ENCODE measurements at regions not wholly inside any gene's neighbourhood (a gene's known extent, or its start where the extent isn't known, plus 50 kb on each side); places are given as distances from the start of the nearest gene placed in this dataset.

DNA sequence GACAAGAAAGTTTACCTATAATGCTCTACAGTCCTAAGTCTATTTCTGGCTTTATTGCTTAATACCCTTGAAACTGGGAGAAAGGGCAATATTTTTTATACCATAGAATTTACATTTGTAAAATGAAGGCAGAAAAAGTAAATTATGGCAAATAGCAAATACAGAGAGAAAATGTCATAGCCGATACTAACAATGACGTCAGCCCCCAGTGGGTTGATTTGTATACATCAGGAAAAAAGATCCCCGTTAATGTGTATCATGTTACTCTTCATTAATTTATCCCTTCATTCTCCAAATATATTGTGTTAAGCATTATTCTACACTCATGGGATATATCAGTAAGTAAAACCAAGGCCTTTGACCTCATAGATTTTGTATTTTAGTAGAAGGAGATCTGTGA, 445.1 kb upstream of the SYT1 start:
- no peak for TF ChIP-seq POLR2AphosphoS5 (IDR thresholded peaks at IDR 0.05; ENCODE audit: low read depth, low read length)
- TF ChIP-seq TAF1 (IDR thresholded peaks at IDR 0.05; ENCODE audit: low read depth, low read length), result no peak
- TF ChIP-seq POLR2A (IDR thresholded peaks at IDR 0.05; ENCODE audit: low read depth, low read length), result no peak
- TF ChIP-seq SPI1 (IDR thresholded peaks at IDR 0.05; ENCODE audit: low read depth, low read length), result no peak
- no peak for TF ChIP-seq POU2F2 (IDR thresholded peaks at IDR 0.05; ENCODE audit: low read depth, low read length)
- FAIRE-seq (no peak), DNase-seq (ENCODE audit: insufficient read length, low spot score) (no peak)

DNA sequence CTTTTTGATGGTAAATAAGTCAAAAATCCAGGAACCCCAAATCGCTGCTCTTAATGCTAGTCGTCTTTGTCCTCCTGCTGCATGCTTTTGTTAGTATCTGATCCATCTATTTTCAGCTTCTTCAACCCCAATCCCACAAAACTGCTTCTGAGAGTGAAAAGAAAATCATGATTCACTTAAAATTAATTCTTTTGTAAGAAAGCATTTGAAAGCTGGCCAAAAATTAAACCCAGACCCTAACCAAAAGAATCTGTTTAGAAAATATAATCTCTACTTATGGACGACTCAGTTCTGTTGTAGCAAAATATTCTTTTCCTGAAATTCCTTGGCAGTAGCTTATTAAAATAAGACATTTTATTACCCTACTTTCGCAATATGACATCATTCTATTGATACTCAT, 443.6 kb upstream of the SYT1 start:
- no peak for TF ChIP-seq PAX5 (IDR thresholded peaks at IDR 0.05; ENCODE audit: insufficient read depth, low read length, severe bottlenecking)
- no peak for TF ChIP-seq SPI1 (IDR thresholded peaks at IDR 0.05; ENCODE audit: low read depth, low read length)
- DNase-seq (ENCODE audit: insufficient read length, low spot score) (no peak), FAIRE-seq (no peak)

- FAIRE-seq, result no peak
- TF ChIP-seq POLR2A (IDR thresholded peaks at IDR 0.05; ENCODE audit: low read depth, low read length) (no peak), SPI1 (IDR thresholded peaks at IDR 0.05; ENCODE audit: low read depth, low read length) (no peak), POU2F2 (IDR thresholded peaks at IDR 0.05; ENCODE audit: low read depth, low read length) (no peak), POLR2AphosphoS5 (IDR thresholded peaks at IDR 0.05; ENCODE audit: low read depth, low read length) (no peak), TAF1 (IDR thresholded peaks at IDR 0.05; ENCODE audit: low read depth, low read length) (no peak), PAX5 (IDR thresholded peaks at IDR 0.05; ENCODE audit: insufficient read depth, low read length, severe bottlenecking) (no peak)
- DNase-seq (ENCODE audit: insufficient read length, low spot score), result no peak
Observed at GRCh38 chr12:78430551-78430950, 434.0 kb upstream of the SYT1 start.

GRCh38 chr12:78431931-78432330, 432.6 kb upstream of the SYT1 start:
- DNase-seq (ENCODE audit: insufficient read length, low spot score), result no peak
- TF ChIP-seq POU2F2 (IDR thresholded peaks at IDR 0.05; ENCODE audit: low read depth, low read length) (no peak), POLR2A (IDR thresholded peaks at IDR 0.05; ENCODE audit: low read depth, low read length) (no peak), POLR2AphosphoS5 (IDR thresholded peaks at IDR 0.05; ENCODE audit: low read depth, low read length) (no peak), SPI1 (IDR thresholded peaks at IDR 0.05; ENCODE audit: low read depth, low read length) (no peak), TAF1 (IDR thresholded peaks at IDR 0.05; ENCODE audit: low read depth, low read length) (no peak), PAX5 (IDR thresholded peaks at IDR 0.05; ENCODE audit: insufficient read depth, low read length, severe bottlenecking) (no peak)
- FAIRE-seq, result no peak

- DNase-seq (ENCODE audit: insufficient read length, low spot score) (no peak), FAIRE-seq (no peak)
Observed at GRCh38 chr12:78439666-78440065, 424.9 kb upstream of the SYT1 start.

GRCh38 chr12:78441737-78442453, 422.7 kb upstream of the SYT1 start:
- no peak for TF ChIP-seq POLR2A (IDR thresholded peaks at IDR 0.05; ENCODE audit: low read depth, low read length)
- TF ChIP-seq POLR2AphosphoS5 (IDR thresholded peaks at IDR 0.05; ENCODE audit: low read depth, low read length), result no peak
- no peak for TF ChIP-seq PAX5 (IDR thresholded peaks at IDR 0.05; ENCODE audit: insufficient read depth, low read length, severe bottlenecking)
- TF ChIP-seq TAF1 (IDR thresholded peaks at IDR 0.05; ENCODE audit: low read depth, low read length), result no peak
- no peak for TF ChIP-seq POU2F2 (IDR thresholded peaks at IDR 0.05; ENCODE audit: low read depth, low read length)
- TF ChIP-seq SPI1 (IDR thresholded peaks at IDR 0.05; ENCODE audit: low read depth, low read length), result no peak
- no peak for FAIRE-seq
- DNase-seq (ENCODE audit: insufficient read length, low spot score), result no peak

More at GRCh38 chr12:78439666-78440065, 424.9 kb upstream of the SYT1 start:
- TF ChIP-seq SPI1 (IDR thresholded peaks at IDR 0.05; ENCODE audit: low read depth, low read length), result no peak
- TF ChIP-seq POLR2A (IDR thresholded peaks at IDR 0.05; ENCODE audit: low read depth, low read length), result no peak
- no peak for TF ChIP-seq POU2F2 (IDR thresholded peaks at IDR 0.05; ENCODE audit: low read depth, low read length)

- FAIRE-seq, result no peak
- TF ChIP-seq POLR2AphosphoS5 (IDR thresholded peaks at IDR 0.05; ENCODE audit: low read depth, low read length), result no peak
- TF ChIP-seq TAF1 (IDR thresholded peaks at IDR 0.05; ENCODE audit: low read depth, low read length), result no peak
- TF ChIP-seq POLR2A (IDR thresholded peaks at IDR 0.05; ENCODE audit: low read depth, low read length), result no peak
- no peak for TF ChIP-seq PAX5 (IDR thresholded peaks at IDR 0.05; ENCODE audit: insufficient read depth, low read length, severe bottlenecking)
- no peak for TF ChIP-seq SPI1 (IDR thresholded peaks at IDR 0.05; ENCODE audit: low read depth, low read length)
- no peak for TF ChIP-seq POU2F2 (IDR thresholded peaks at IDR 0.05; ENCODE audit: low read depth, low read length)
Observed at GRCh38 chr12:78442454-78442801, 422.1 kb upstream of the SYT1 start.

GRCh38 chr12:78446555-78446954, 418.0 kb upstream of the SYT1 start:
- no peak for FAIRE-seq
- TF ChIP-seq PAX5 (IDR thresholded peaks at IDR 0.05; ENCODE audit: insufficient read depth, low read length, severe bottlenecking) (no peak), POU2F2 (IDR thresholded peaks at IDR 0.05; ENCODE audit: low read depth, low read length) (no peak), TAF1 (IDR thresholded peaks at IDR 0.05; ENCODE audit: low read depth, low read length) (no peak), POLR2A (IDR thresholded peaks at IDR 0.05; ENCODE audit: low read depth, low read length) (no peak), SPI1 (IDR thresholded peaks at IDR 0.05; ENCODE audit: low read depth, low read length) (no peak), POLR2AphosphoS5 (IDR thresholded peaks at IDR 0.05; ENCODE audit: low read depth, low read length) (no peak)
- no peak for DNase-seq (ENCODE audit: insufficient read length, low spot score)

More at GRCh38 chr12:78442454-78442801, 422.1 kb upstream of the SYT1 start:
- DNase-seq (ENCODE audit: insufficient read length, low spot score), result no peak

- FAIRE-seq (no peak), DNase-seq (ENCODE audit: insufficient read length, low spot score) (no peak)
- TF ChIP-seq SPI1 (IDR thresholded peaks at IDR 0.05; ENCODE audit: low read depth, low read length), result no peak
- TF ChIP-seq POLR2AphosphoS5 (IDR thresholded peaks at IDR 0.05; ENCODE audit: low read depth, low read length), result no peak
- TF ChIP-seq PAX5 (IDR thresholded peaks at IDR 0.05; ENCODE audit: insufficient read depth, low read length, severe bottlenecking), result no peak
- TF ChIP-seq POU2F2 (IDR thresholded peaks at IDR 0.05; ENCODE audit: low read depth, low read length), result no peak
- TF ChIP-seq TAF1 (IDR thresholded peaks at IDR 0.05; ENCODE audit: low read depth, low read length), result no peak
- TF ChIP-seq POLR2A (IDR thresholded peaks at IDR 0.05; ENCODE audit: low read depth, low read length), result no peak
Observed at GRCh38 chr12:78447373-78447772, 417.2 kb upstream of the SYT1 start.

- no peak for FAIRE-seq
- no peak for TF ChIP-seq SPI1 (IDR thresholded peaks at IDR 0.05; ENCODE audit: low read depth, low read length)
- no peak for TF ChIP-seq TAF1 (IDR thresholded peaks at IDR 0.05; ENCODE audit: low read depth, low read length)
- TF ChIP-seq POU2F2 (IDR thresholded peaks at IDR 0.05; ENCODE audit: low read depth, low read length), result no peak
- TF ChIP-seq PAX5 (IDR thresholded peaks at IDR 0.05; ENCODE audit: insufficient read depth, low read length, severe bottlenecking), result no peak
- TF ChIP-seq POLR2AphosphoS5 (IDR thresholded peaks at IDR 0.05; ENCODE audit: low read depth, low read length), result no peak
- no peak for TF ChIP-seq POLR2A (IDR thresholded peaks at IDR 0.05; ENCODE audit: low read depth, low read length)
- no peak for DNase-seq (ENCODE audit: insufficient read length, low spot score)
Observed at GRCh38 chr12:78448692-78449091, 415.9 kb upstream of the SYT1 start.

Data from GM12891 (cell line).